ENCODE measurements at regions not wholly inside any gene's neighbourhood (a gene's known extent, or its start where the extent isn't known, plus 50 kb on each side); places are given as distances from the start of the nearest gene placed in this dataset.
A peak's percentile ranks its signal among the peaks of the same experiment; 100 is the strongest.

GRCh38 chr21:28811860-28812259 lies 180.8 kb downstream of the LTN1 start:
- no peak for DNase-seq
- no peaks in the 10 kb centered on the region for H3K9me3 ChIP-seq
- TF ChIP-seq POLR2A (IDR thresholded peaks at IDR 0.05) (no peak), CTCF (IDR thresholded peaks at IDR 0.05) (no peak)
- no peak overlapping the region for H3K27ac ChIP-seq
- no peaks in the 10 kb centered on the region for H3K4me1 ChIP-seq
- no peaks in the 10 kb centered on the region for H3K36me3 ChIP-seq
- no peak overlapping the region for H3K4me3 ChIP-seq
- no peaks in the 10 kb centered on the region for H3K27me3 ChIP-seq

- no peaks in the 10 kb centered on the region for H3K27me3 ChIP-seq
- no peak overlapping the region for H3K4me3 ChIP-seq
Measured at GRCh38 chr21:28810826-28811524, 181.7 kb downstream of the LTN1 start.

GRCh38 chr21:28805885-28806284 lies 186.8 kb downstream of the LTN1 start:
- Histone ChIP-seq H3K9me3 (no peaks in the 10 kb centered on the region), H3K4me1 (no peaks in the 10 kb centered on the region), H3K36me3 (no peaks in the 10 kb centered on the region), H3K27ac (peak overlapping the region in 3 of 4 donors; percentile 22 to 55 (median 29)), H3K4me3 (no peak overlapping the region), H3K27me3 (no peaks in the 10 kb centered on the region)
- no peak for TF ChIP-seq POLR2A (IDR thresholded peaks at IDR 0.05)
- no peak for DNase-seq

More at GRCh38 chr21:28810826-28811524, 181.7 kb downstream of the LTN1 start:
- no peak for TF ChIP-seq POLR2A (IDR thresholded peaks at IDR 0.05)
- TF ChIP-seq CTCF (IDR thresholded peaks at IDR 0.05), result no peak
- no peak for DNase-seq
- Histone ChIP-seq H3K4me1 (no peaks in the 10 kb centered on the region), H3K27ac (no peak overlapping the region), H3K9me3 (no peaks in the 10 kb centered on the region), H3K36me3 (no peaks in the 10 kb centered on the region)

GRCh38 chr21:28804089-28804670 lies 188.5 kb downstream of the LTN1 start:
- Histone ChIP-seq H3K36me3 (no peaks in the 10 kb centered on the region), H3K4me1 (no peaks in the 10 kb centered on the region), H3K9me3 (no peaks in the 10 kb centered on the region), H3K27ac (peak overlapping the region in 3 of 4 donors; percentile 28 to 47 (median 33)), H3K4me3 (no peak overlapping the region), H3K27me3 (no peaks in the 10 kb centered on the region)
- TF ChIP-seq POLR2A (IDR thresholded peaks at IDR 0.05) (no peak), CTCF (IDR thresholded peaks at IDR 0.05) (no peak)
- DNase-seq, result no peak

- H3K27ac ChIP-seq, result no peak overlapping the region
- no peak for DNase-seq
- H3K9me3 ChIP-seq, result no peaks in the 10 kb centered on the region
- no peak for TF ChIP-seq CTCF (IDR thresholded peaks at IDR 0.05)
- no peak for TF ChIP-seq POLR2A (IDR thresholded peaks at IDR 0.05)
- H3K36me3 ChIP-seq, result no peaks in the 10 kb centered on the region
- H3K4me1 ChIP-seq, result no peaks in the 10 kb centered on the region
- H3K4me3 ChIP-seq, result no peak overlapping the region
- no peaks in the 10 kb centered on the region for H3K27me3 ChIP-seq
Measured at GRCh38 chr21:28801906-28802305, 190.8 kb downstream of the LTN1 start.

GRCh38 chr21:28799926-28800325 lies 192.8 kb downstream of the LTN1 start:
- H3K4me3 ChIP-seq, result no peak overlapping the region
- no peak overlapping the region for H3K27ac ChIP-seq
- no peaks in the 10 kb centered on the region for H3K27me3 ChIP-seq
- no peak for DNase-seq
- no peaks in the 10 kb centered on the region for H3K9me3 ChIP-seq
- no peaks in the 10 kb centered on the region for H3K4me1 ChIP-seq
- no peaks in the 10 kb centered on the region for H3K36me3 ChIP-seq
- TF ChIP-seq CTCF (IDR thresholded peaks at IDR 0.05) (no peak), POLR2A (IDR thresholded peaks at IDR 0.05) (no peak)
